ENCODE measurements at regions not wholly inside any gene's neighbourhood (a gene's known extent, or its start where the extent isn't known, plus 50 kb on each side); places are given as distances from the start of the nearest gene placed in this dataset.

DNA sequence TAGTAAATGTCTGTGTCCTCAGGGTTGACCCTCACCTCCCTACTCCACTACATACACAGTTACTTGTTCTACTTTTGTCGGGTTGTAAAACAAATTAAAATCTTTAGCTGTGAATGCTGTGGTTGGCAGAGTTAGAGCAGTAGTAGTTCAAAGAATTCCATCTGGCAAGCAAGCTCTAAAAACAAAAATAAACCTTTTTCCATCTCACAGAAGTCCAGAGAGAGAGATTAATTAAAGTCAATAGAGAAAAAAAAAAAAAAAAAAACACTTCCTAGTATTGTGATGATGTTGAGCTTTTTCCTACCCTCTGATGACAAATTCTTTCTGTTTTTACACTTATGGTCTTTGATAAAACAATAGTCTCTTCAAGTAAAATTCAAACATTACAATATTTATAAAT, 338.4 kb downstream of the PCDH17 start:
- peaks cover 34% of the 10 kb centered on the region for H3K9me3 Mint-ChIP-seq
- no peak overlapping the region for H3K4me3 Mint-ChIP-seq
- ATAC-seq (no peak), DNase-seq (ENCODE audit: low spot score in 2 of 2) (no peak)
- no peak overlapping the region for H3K27ac Mint-ChIP-seq
- H3K36me3 Mint-ChIP-seq: no peaks in the 10 kb centered on the region
- no peaks in the 10 kb centered on the region for H3K4me1 Mint-ChIP-seq

DNA sequence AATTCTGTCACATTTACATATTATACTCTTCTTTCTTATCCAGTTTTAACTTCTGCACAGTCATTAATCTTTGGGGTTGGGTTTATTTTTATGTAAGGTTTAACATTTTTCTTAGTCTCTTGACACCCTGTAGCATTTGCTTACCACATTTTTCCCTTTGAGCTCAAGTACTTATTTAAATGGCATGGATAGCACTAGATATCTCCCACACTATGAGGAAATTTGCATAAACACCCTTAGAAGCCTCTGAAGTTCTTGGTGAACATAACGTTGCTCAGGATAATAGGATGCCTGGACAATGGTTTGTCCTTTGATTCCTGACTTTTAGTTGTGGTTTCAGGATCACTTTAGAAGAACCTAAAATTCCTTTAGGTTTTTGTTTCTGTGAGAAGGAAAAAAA, 338.9 kb downstream of the PCDH17 start:
- Mint-ChIP-seq H3K4me3 (no peak overlapping the region), H3K9me3 (peaks cover 34% of the 10 kb centered on the region), H3K36me3 (no peaks in the 10 kb centered on the region), H3K4me1 (no peaks in the 10 kb centered on the region), H3K27ac (no peak overlapping the region)
- DNase-seq (ENCODE audit: low spot score in 2 of 2) (no peak), ATAC-seq (no peak)

DNA sequence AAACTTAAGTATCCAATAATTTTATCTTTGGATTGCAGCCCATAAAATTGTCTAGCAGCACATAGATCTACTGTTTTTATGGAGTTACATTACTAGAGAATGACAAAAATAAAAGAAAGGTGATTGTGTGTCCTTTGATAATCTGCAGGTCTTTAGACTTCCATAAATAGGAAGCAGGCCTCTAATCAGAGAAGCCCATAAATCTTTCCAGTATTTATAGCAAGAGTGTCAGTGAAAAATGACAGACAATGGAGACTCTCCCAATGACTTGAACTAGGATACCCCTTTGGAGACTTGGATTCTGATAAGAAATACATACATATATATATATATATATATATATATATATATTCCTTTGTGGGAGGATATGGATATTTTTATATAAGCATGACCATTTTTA, 351.2 kb downstream of the PCDH17 start:
- Mint-ChIP-seq H3K9me3 (peaks cover 11% of the 10 kb centered on the region), H3K36me3 (no peaks in the 10 kb centered on the region), H3K4me3 (no peak overlapping the region), H3K27ac (no peak overlapping the region), H3K4me1 (no peaks in the 10 kb centered on the region)
- ATAC-seq (no peak), DNase-seq (ENCODE audit: low spot score in 2 of 2) (no peak)

DNA sequence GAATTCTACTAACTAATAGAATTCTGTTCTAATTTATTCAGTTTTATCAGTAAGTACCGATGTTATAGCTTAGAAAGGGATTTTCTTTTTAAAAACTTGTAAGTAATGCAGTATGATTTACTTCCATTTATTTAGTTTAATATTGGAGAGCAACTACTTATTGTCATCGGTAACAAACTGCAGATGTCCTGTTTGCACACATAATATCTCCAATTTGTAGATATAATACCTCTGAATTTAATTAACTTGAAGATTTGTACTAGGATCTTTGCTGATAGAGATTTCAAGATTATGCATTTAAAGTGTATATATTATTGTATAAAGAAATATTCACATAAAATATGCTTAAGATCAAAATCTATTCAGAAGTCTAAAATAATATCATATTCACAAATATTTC, 356.7 kb downstream of the PCDH17 start:
- no peak for DNase-seq (ENCODE audit: low spot score in 2 of 2)
- peaks cover 4% of the 10 kb centered on the region for H3K9me3 Mint-ChIP-seq
- no peak for ATAC-seq
- no peak overlapping the region for H3K4me3 Mint-ChIP-seq
- H3K4me1 Mint-ChIP-seq: no peaks in the 10 kb centered on the region
- H3K36me3 Mint-ChIP-seq: no peaks in the 10 kb centered on the region
- no peak overlapping the region for H3K27ac Mint-ChIP-seq

DNA sequence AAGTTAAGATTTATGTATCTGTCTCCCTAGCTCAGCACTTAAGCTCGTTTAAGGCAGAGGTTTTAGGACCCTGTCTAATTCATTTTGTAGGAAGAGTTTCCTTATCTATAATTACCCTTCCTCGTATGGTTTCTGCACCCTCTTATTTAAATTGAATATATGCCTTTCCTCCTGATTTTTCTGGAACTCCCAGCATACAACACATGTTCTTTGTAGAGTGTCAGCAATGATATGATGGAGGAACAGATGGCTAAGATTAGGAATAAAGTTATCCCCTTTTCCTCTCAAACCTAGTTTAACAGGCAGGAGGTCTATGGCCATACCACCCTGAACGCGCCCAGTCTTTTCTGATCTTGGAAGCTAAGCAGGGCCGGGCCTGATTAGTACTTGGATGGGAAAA, 359.5 kb downstream of the PCDH17 start:
- no peak for ATAC-seq
- Mint-ChIP-seq H3K27ac (no peak overlapping the region), H3K36me3 (no peaks in the 10 kb centered on the region), H3K4me1 (no peaks in the 10 kb centered on the region), H3K9me3 (peaks cover 2% of the 10 kb centered on the region), H3K4me3 (no peak overlapping the region)
- DNase-seq (ENCODE audit: low spot score in 2 of 2): no peak

DNA sequence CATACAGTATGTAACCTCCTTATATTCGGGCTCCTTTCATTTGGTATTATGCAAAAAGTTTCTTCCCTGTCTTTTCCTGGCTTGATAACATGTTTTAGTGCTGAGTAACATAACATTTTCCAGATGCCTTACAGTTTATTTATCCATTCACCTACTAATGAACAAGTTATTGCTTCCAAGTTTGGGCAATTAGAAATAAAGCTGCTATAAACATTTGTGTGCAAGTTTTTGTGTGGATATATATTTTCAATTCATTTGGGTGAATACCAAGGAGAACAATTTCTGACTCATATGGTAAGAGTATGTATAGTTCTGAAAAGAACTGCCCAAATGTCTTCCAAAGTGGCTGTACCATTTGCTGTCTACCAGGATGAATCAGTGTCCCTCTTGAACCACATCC, 360.9 kb downstream of the PCDH17 start:
- H3K4me3 Mint-ChIP-seq: no peak overlapping the region
- DNase-seq (ENCODE audit: low spot score in 2 of 2): no peak
- no peaks in the 10 kb centered on the region for H3K4me1 Mint-ChIP-seq
- peaks cover 3% of the 10 kb centered on the region for H3K9me3 Mint-ChIP-seq
- H3K36me3 Mint-ChIP-seq: no peaks in the 10 kb centered on the region
- no peak for ATAC-seq
- no peak overlapping the region for H3K27ac Mint-ChIP-seq

DNA sequence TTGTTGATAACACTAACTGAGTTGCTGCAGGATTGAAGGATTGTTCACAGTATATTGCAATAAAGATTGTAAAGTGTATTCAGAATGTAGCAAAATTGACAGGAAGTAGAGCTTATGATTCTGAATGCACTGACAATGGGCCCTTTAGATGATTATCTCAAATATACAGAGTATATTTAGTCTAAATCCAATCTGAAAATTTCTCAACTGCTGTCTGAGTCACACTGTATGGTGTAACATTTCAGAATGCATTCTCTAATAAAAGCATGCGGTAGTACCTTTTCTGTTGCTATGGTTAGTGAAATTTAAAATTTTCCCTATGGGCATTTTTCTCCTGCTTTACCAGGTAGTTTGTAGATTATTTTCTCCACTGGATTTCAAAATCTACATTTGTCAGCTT, 365.2 kb downstream of the PCDH17 start:
- no peak for DNase-seq (ENCODE audit: low spot score in 2 of 2)
- no peak overlapping the region for H3K4me3 Mint-ChIP-seq
- peaks cover 16% of the 10 kb centered on the region for H3K9me3 Mint-ChIP-seq
- no peak overlapping the region for H3K27ac Mint-ChIP-seq
- ATAC-seq: no peak
- H3K36me3 Mint-ChIP-seq: no peaks in the 10 kb centered on the region
- H3K4me1 Mint-ChIP-seq: no peaks in the 10 kb centered on the region

DNA sequence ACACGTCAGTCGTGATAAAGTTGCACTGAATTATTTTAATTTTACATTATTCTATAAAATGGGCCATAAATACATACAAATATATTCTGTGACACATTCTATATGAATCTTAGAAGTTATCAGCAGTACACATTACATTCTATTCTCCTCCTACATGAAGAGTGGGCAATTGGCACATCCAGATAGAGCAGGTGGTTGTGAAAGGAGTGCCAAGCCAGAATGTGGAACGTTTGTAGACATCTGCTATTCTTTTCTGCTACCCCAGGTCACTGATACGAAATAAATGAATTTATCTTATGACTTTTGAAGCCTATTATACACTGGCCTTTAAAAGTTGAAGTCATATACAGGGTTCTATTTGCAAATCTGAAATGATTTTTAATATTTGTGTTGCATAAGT, 373.2 kb downstream of the PCDH17 start:
- Mint-ChIP-seq H3K9me3 (peaks cover 19% of the 10 kb centered on the region), H3K4me3 (no peak overlapping the region), H3K27ac (no peak overlapping the region), H3K36me3 (no peaks in the 10 kb centered on the region), H3K4me1 (no peaks in the 10 kb centered on the region)
- no peak for DNase-seq (ENCODE audit: low spot score in 2 of 2)
- no peak for ATAC-seq

DNA sequence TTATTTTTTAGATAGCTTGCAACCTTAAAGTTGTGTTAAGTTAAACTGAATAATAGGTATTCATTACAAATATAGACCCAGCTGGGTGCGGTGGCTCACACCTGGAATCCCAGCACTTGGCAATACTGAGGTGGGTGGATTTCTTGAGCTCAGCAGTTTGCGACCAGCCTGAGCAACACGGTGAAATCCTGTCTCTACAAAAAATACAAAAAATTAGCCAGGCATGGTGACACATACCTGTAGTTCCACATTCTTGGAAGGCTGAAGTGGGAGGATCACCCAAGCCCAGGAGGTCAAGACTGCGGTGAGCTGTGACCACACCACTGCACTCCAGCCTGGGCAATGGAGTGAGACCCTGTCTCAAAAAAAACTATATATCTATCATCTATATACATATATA, 386.5 kb downstream of the PCDH17 start:
- DNase-seq (ENCODE audit: low spot score in 2 of 2) (no peak), ATAC-seq (no peak)
- H3K36me3 Mint-ChIP-seq: no peaks in the 10 kb centered on the region
- H3K4me1 Mint-ChIP-seq: no peaks in the 10 kb centered on the region
- no peak overlapping the region for H3K27ac Mint-ChIP-seq
- H3K4me3 Mint-ChIP-seq: no peak overlapping the region
- peaks cover 9% of the 10 kb centered on the region for H3K9me3 Mint-ChIP-seq

DNA sequence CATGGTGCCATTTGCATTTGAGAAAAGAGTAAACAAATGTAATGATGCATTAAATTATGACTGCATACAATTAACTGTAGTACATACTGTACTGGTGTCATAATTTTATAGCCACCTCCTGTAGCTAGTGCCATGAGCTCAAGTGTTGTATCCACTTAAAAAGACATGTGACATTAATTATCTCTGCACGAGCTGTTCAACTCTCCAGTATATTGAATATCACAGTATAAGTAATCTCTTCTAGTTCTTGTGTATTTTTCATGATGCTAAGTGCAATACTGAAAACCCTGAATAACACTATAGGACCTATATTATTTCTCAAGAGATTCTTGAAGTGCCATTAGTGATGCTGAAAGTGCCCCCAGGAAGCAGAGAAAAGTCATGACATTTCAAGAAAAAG, 387.3 kb downstream of the PCDH17 start:
- H3K27ac Mint-ChIP-seq: no peak overlapping the region
- H3K36me3 Mint-ChIP-seq: no peaks in the 10 kb centered on the region
- H3K4me3 Mint-ChIP-seq: no peak overlapping the region
- no peaks in the 10 kb centered on the region for H3K4me1 Mint-ChIP-seq
- peaks cover 4% of the 10 kb centered on the region for H3K9me3 Mint-ChIP-seq
- ATAC-seq (no peak), DNase-seq (ENCODE audit: low spot score in 2 of 2) (no peak)

DNA sequence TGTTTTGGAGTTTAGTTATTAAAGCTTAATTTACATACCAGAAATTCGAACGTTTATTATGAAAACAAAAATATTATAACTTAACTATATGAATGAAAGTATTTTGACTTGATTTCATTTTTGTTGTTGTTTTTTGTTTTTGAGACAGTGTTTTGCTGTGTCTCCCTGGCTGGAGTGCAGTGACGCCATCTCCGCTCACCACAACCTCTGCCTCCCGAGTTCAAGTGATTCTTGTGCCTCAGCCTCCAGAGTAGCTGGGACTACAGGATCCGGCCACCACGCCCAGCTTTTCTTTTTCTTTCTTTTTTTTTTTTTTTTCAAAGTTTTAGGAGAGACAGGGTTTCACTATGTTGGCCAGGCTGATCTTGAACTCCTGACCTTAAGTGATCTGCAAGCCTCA, 392.6 kb downstream of the PCDH17 start:
- Mint-ChIP-seq H3K36me3 (no peaks in the 10 kb centered on the region), H3K4me1 (no peaks in the 10 kb centered on the region), H3K9me3 (peaks cover 11% of the 10 kb centered on the region), H3K4me3 (no peak overlapping the region), H3K27ac (no peak overlapping the region)
- DNase-seq (ENCODE audit: low spot score in 2 of 2): no peak
- no peak for ATAC-seq

DNA sequence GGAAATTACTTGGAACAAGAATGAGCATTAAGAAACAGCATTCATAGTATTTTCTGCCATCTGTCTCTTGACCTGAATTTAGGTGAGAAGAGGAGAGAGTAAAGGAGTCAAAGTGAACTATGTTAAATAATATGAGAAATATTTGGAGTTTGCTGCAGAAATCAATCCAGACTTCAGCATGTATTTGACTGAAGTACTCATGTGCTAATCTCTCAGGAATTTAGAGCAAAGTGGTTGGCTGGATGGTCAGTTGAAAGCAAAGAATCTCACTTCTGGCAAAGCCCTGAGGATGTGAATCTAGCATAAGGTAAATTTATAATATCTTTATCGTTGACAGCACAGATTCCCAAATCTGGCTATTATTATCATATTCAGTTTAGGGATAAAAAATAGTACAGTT, 394.3 kb downstream of the PCDH17 start:
- H3K36me3 Mint-ChIP-seq: no peaks in the 10 kb centered on the region
- DNase-seq (ENCODE audit: low spot score in 2 of 2): no peak
- H3K4me1 Mint-ChIP-seq: no peaks in the 10 kb centered on the region
- no peak for ATAC-seq
- no peak overlapping the region for H3K4me3 Mint-ChIP-seq
- H3K27ac Mint-ChIP-seq: no peak overlapping the region
- H3K9me3 Mint-ChIP-seq: peaks cover 11% of the 10 kb centered on the region

DNA sequence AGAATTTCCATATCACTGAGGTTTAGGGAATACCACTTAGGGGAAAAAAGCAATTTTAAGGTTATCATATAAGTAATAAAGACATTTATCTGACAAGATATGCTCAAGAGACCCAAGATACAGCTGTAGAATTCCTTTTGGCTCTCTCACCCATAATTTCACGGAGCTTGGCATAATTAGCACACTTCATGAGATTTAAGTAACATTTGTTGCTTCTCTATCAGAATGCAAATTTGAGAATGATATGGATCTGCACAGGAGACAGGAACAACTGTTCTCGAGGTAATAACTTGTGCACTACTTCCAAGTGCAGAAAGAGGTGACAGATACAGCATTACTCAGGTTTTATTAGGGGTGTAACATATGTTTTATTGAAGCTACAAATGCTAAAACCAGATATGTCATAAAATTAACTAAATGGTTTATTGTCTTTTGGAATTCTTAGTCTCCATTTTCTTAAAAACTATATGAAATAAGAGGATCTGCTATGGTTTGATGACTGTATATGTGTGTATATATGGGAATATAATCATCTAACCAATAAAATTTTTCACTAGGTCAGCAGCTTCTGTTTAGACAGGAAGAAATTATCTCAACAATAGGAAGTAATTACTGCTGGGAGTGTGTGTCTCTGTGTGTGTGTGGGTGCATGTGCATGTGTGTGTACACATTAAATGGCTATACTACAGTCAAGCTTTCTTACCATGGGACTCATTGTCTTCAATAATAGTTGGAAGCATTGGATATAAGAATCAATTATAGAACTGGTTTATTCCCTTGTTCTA, 401.3 kb downstream of the PCDH17 start:
- DNase-seq (ENCODE audit: low spot score in 2 of 2): no peak
- no peak for ATAC-seq
- Mint-ChIP-seq H3K9me3 (peaks cover 8% of the 10 kb centered on the region), H3K36me3 (no peaks in the 10 kb centered on the region), H3K27ac (no peak overlapping the region), H3K4me1 (no peaks in the 10 kb centered on the region), H3K4me3 (no peak overlapping the region)

DNA sequence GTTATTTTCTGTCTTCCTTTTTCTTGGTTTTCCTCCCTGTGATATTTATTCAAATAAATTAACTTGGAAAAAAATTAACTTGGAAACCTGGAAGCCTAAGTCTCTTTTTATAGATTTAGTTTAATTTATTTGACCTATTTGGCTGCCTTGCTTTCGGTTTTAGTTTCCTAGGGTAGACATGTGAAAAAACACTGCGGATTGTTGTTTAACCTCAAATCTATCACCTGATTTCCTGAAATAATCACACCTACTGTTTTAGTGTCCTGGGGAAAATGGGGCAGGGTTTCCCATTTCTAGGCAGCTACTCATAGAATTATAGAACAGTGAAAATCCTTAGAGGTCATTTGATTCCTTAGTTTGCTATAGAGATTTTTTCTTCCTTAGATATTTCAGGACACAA, 412.4 kb downstream of the PCDH17 start:
- ATAC-seq (no peak), DNase-seq (ENCODE audit: low spot score in 2 of 2) (no peak)
- H3K9me3 Mint-ChIP-seq: peaks cover 16% of the 10 kb centered on the region
- H3K4me1 Mint-ChIP-seq: no peaks in the 10 kb centered on the region
- H3K36me3 Mint-ChIP-seq: no peaks in the 10 kb centered on the region
- no peak overlapping the region for H3K4me3 Mint-ChIP-seq
- H3K27ac Mint-ChIP-seq: no peak overlapping the region

DNA sequence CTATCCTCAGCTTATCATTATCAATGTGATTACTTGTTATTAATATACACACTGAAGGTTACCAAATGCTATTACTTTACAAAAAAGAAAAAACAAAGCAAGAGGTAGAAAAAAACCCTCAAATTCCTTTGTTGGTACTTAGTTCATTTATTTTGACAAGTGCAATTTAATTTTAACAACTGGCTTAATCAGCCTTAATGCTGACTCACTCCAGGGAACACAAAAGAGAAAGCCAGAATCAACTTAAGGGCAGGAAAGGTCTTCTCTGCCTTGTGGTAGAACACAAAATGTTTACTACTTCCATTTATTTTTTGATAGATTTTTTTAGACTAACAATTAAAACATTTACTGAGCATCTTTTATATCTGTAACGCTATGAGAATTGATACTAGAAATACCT, 417.1 kb downstream of the PCDH17 start:
- Mint-ChIP-seq H3K36me3 (no peaks in the 10 kb centered on the region), H3K4me1 (no peaks in the 10 kb centered on the region)
- no peak for ATAC-seq

DNA sequence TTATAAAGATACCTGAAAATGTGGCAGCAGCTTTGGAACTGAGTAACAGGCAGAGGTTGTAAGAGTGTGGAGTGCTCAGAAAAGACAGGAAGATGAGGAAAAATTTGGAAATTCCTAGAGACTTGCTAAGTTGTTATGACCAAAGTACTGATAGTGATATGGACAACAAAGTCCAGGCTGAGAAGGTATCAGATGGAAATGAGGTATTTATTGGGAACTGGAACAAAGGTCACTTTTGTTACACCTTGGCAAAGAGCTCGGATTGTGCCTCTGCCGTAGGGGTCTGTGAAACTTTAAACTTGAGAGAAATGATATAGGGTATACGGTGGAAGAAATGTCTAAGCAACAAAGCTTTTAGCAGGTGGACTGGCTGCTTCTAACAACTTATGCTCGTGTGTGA, 419.9 kb downstream of the PCDH17 start:
- no peak overlapping the region for H3K27ac Mint-ChIP-seq
- no peak for ATAC-seq
- H3K4me3 Mint-ChIP-seq: no peak overlapping the region
- DNase-seq (ENCODE audit: low spot score in 2 of 2): no peak
- H3K36me3 Mint-ChIP-seq: no peaks in the 10 kb centered on the region
- H3K4me1 Mint-ChIP-seq: no peaks in the 10 kb centered on the region
- H3K9me3 Mint-ChIP-seq: peaks cover 13% of the 10 kb centered on the region

More for the DNA sequence above, 417.1 kb downstream of the PCDH17 start:
- Mint-ChIP-seq H3K9me3 (peaks cover 18% of the 10 kb centered on the region), H3K4me3 (no peak overlapping the region), H3K27ac (no peak overlapping the region)
- no peak for DNase-seq (ENCODE audit: low spot score in 2 of 2)
